ENCODE measurements at regions not wholly inside any gene's neighbourhood (a gene's known extent, or its start where the extent isn't known, plus 50 kb on each side); places are given as distances from the start of the nearest gene placed in this dataset.

DNA sequence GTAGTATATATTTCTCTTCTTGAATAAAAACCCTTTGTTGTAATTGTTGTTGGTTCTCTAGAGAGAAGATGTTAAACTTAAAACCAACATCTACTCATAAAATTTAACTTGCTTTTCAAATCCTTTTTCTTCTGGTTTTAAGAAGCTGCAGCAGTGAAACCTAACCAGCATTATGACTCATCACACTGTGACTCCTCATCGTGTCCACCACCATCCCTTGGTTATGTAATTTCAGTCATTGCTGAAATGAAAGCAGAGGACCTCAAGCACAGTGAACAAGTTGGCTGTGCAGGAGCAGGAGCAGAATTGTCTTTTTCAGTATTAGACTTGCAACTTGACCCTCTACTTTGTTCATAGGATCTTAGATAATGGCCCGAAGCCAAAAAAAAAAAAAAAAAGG is 64.9 kb upstream of the HTR2A start:
- no peaks in the 10 kb centered on the region for H3K9me3 Mint-ChIP-seq
- H3K27me3 Mint-ChIP-seq (ENCODE audit: insufficient read depth): peaks cover 3% of the 10 kb centered on the region; the same call in 1 of the 2 replicates
- no peaks in the 10 kb centered on the region for H3K36me3 Mint-ChIP-seq (ENCODE audit: low read depth)
- DNase-seq: peak; percentile 71
- no peak for TF ChIP-seq CTCF (IDR thresholded peaks at IDR 0.05)
- peaks cover 19% of the 10 kb centered on the region for H3K4me1 Mint-ChIP-seq (ENCODE audit: low read depth)
- no peak overlapping the region for H3K4me3 Mint-ChIP-seq
- H3K27ac Mint-ChIP-seq: no peak overlapping the region

GRCh38 chr13:46953941-46954340 is 57.1 kb upstream of the HTR2A start:
- H3K4me3 Mint-ChIP-seq: no peak overlapping the region
- no peaks in the 10 kb centered on the region for H3K4me1 Mint-ChIP-seq (ENCODE audit: low read depth)
- H3K27ac Mint-ChIP-seq: no peak overlapping the region
- H3K9me3 Mint-ChIP-seq: no peaks in the 10 kb centered on the region; the same call in 1 of the 2 replicates
- DNase-seq: no peak
- H3K27me3 Mint-ChIP-seq (ENCODE audit: insufficient read depth): peaks cover 7% of the 10 kb centered on the region
- no peaks in the 10 kb centered on the region for H3K36me3 Mint-ChIP-seq (ENCODE audit: low read depth)
- no peak for TF ChIP-seq CTCF (IDR thresholded peaks at IDR 0.05)

DNA sequence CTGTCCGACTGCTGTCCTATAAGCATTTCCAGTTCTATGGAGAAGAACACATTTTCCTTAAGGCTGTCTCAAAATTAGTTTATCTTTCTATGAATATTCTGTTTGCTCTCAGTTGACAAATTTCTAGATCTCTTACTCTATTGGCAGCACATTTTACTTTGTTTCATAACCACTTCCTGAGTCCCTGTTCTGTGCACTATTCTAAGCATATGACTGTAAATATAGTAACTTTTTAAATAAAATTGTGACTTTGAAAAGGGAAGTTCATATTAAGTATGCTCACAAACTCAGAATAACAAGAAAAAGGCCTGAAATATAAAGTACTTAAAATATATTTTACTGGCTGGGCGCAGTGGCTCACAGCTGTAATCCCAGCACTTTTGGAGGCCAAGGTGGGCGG is 56.5 kb upstream of the HTR2A start:
- no peaks in the 10 kb centered on the region; the same call in 1 of the 2 replicates for H3K9me3 Mint-ChIP-seq
- no peak overlapping the region for H3K4me3 Mint-ChIP-seq
- no peaks in the 10 kb centered on the region for H3K4me1 Mint-ChIP-seq (ENCODE audit: low read depth)
- no peak overlapping the region for H3K27ac Mint-ChIP-seq
- no peaks in the 10 kb centered on the region for H3K36me3 Mint-ChIP-seq (ENCODE audit: low read depth)
- H3K27me3 Mint-ChIP-seq (ENCODE audit: insufficient read depth): peaks cover 7% of the 10 kb centered on the region
- TF ChIP-seq CTCF (IDR thresholded peaks at IDR 0.05): no peak
- no peak for DNase-seq

DNA sequence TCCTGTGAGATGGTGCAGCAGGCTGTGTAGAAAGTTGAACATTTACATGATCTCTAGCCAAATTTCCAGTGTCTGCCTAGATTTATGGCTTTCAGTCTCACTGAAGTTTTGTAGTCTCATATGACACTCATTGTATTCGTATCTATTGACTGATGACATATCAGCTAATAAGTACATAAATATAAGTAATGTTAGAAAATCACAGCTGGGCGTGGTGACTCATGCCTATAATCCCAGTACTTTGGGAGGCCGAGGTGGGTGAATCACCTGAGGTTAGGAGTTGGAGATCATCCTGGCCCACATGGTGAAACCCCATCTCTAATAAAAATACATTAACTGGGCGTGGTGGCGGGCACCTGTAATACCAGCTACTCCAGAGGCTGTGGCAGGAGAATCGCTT is 54.7 kb upstream of the HTR2A start:
- Mint-ChIP-seq H3K27ac (no peak overlapping the region), H3K27me3 (ENCODE audit: insufficient read depth) (peaks cover 3% of the 10 kb centered on the region; the same call in 1 of the 2 replicates), H3K4me1 (ENCODE audit: low read depth) (no peaks in the 10 kb centered on the region), H3K9me3 (no peaks in the 10 kb centered on the region; the same call in 1 of the 2 replicates), H3K4me3 (no peak overlapping the region), H3K36me3 (ENCODE audit: low read depth) (no peaks in the 10 kb centered on the region)
- DNase-seq: no peak
- TF ChIP-seq CTCF (IDR thresholded peaks at IDR 0.05): no peak

- Mint-ChIP-seq H3K4me1 (ENCODE audit: low read depth) (no peaks in the 10 kb centered on the region), H3K27ac (no peak overlapping the region), H3K4me3 (no peak overlapping the region), H3K36me3 (ENCODE audit: low read depth) (no peaks in the 10 kb centered on the region), H3K9me3 (no peaks in the 10 kb centered on the region; the same call in 1 of the 2 replicates), H3K27me3 (ENCODE audit: insufficient read depth) (no peaks in the 10 kb centered on the region; the same call in 1 of the 2 replicates)
- TF ChIP-seq CTCF (IDR thresholded peaks at IDR 0.05): no peak
- DNase-seq: no peak
These were observed 52.4 kb upstream of the HTR2A start for GRCh38 chr13:46949211-46949610.

DNA sequence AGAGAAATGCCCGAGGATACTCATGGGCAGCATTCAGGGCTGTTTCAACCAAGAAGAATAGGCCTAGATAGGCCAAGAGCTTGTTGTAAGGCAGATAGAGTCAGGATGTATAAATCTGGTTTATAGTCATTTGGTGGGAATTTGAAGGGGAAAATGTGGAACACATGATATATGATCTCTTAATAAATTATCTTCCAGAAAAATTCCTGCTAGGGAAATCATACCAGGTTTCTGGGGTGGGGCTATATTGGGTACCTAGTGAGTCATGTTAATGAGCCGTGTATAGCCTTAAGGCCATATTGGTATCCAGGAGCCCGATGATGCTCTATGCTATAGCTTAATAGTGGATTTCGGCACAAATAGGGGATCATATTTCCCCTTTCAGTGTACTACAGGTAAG is 51.5 kb upstream of the HTR2A start:
- H3K4me3 Mint-ChIP-seq: no peak overlapping the region
- H3K4me1 Mint-ChIP-seq (ENCODE audit: low read depth): no peaks in the 10 kb centered on the region
- no peak for DNase-seq
- H3K27ac Mint-ChIP-seq: no peak overlapping the region
- no peaks in the 10 kb centered on the region; the same call in 1 of the 2 replicates for H3K27me3 Mint-ChIP-seq (ENCODE audit: insufficient read depth)
- no peaks in the 10 kb centered on the region; the same call in 1 of the 2 replicates for H3K9me3 Mint-ChIP-seq
- no peak for TF ChIP-seq CTCF (IDR thresholded peaks at IDR 0.05)
- H3K36me3 Mint-ChIP-seq (ENCODE audit: low read depth): no peaks in the 10 kb centered on the region
